ENCODE measurements at regions not wholly inside any gene's neighbourhood (a gene's known extent, or its start where the extent isn't known, plus 50 kb on each side); places are given as distances from the start of the nearest gene placed in this dataset.
"Not testable (repeated sequence)": the region's sequence is repeated elsewhere in the genome, so short reads cannot be mapped to it uniquely, and the experiment has no call there.

GRCh38 chr9:621201-621855 lies 220.2 kb upstream of the DMRT1 start:
- no peak overlapping the region for H3K23ac ChIP-seq (ENCODE audit: low read length)
- no peaks in the 10 kb centered on the region for H3K9me3 ChIP-seq (ENCODE audit: insufficient read depth, low read depth, low read length)
- H2AFZ ChIP-seq (ENCODE audit: insufficient read depth, low read length, poor library complexity) = peak overlapping the region; percentile 49
- H3K18ac ChIP-seq (ENCODE audit: low read length) = peak overlapping the region; percentile 79
- no peak overlapping the region for H4K12ac ChIP-seq (ENCODE audit: low read depth, low read length)
- H4K8ac ChIP-seq (ENCODE audit: low read depth, low read length) = peak overlapping the region; percentile 56
- H3K36me3 ChIP-seq (ENCODE audit: control insufficient read depth in 1 of 2, insufficient read depth in 2 of 2, low read length in 2 of 2) = no peaks in the 10 kb centered on the region
- H3K27ac ChIP-seq (ENCODE audit: low read depth, low read length) = no peak overlapping the region
- no peak overlapping the region for H2BK5ac ChIP-seq (ENCODE audit: low read depth, low read length, poor library complexity)
- H3K4me2 ChIP-seq (ENCODE audit: low read length) = no peak overlapping the region
- H3K27me3 ChIP-seq (ENCODE audit: insufficient read depth, low read length) = no peaks in the 10 kb centered on the region
- peak overlapping the region; percentile 64 for H4K91ac ChIP-seq (ENCODE audit: low read depth, low read length)
- no CpG with 5 or more reads among the region's 10 CpGs for WGBS (ENCODE audit: extremely low coverage, insufficient coverage, insufficient read length)
- peak overlapping the region; percentile 59 for H3K14ac ChIP-seq (ENCODE audit: low read length)
- H2BK120ac ChIP-seq (ENCODE audit: insufficient read depth, low read length, poor library complexity) = peak overlapping the region; percentile 89
- H3K4me3 ChIP-seq (ENCODE audit: low read depth, low read length) = no peak overlapping the region
- peak overlapping the region; percentile 92 for H2AK5ac ChIP-seq (ENCODE audit: low read length)
- peaks cover 10% of the 10 kb centered on the region for H3K79me1 ChIP-seq (ENCODE audit: low read length)
- no peaks in the 10 kb centered on the region for H3K79me2 ChIP-seq (ENCODE audit: control insufficient read depth, insufficient read depth, low read length, poor library complexity)
- H2BK12ac ChIP-seq (ENCODE audit: low read length) = peak overlapping the region; percentile 92
- H3K4me1 ChIP-seq (ENCODE audit: control insufficient read depth in 1 of 2, insufficient read depth in 2 of 2, low read length in 2 of 2) = peaks cover 3 to 9% of the 10 kb centered on the region in 2 experiments
- H3K4ac ChIP-seq (ENCODE audit: low read depth, low read length) = peak overlapping the region; percentile 44
- H3K9ac ChIP-seq (ENCODE audit: low read length) = no peak overlapping the region
- DNase-seq = peak; percentile 16 to 41

DNA sequence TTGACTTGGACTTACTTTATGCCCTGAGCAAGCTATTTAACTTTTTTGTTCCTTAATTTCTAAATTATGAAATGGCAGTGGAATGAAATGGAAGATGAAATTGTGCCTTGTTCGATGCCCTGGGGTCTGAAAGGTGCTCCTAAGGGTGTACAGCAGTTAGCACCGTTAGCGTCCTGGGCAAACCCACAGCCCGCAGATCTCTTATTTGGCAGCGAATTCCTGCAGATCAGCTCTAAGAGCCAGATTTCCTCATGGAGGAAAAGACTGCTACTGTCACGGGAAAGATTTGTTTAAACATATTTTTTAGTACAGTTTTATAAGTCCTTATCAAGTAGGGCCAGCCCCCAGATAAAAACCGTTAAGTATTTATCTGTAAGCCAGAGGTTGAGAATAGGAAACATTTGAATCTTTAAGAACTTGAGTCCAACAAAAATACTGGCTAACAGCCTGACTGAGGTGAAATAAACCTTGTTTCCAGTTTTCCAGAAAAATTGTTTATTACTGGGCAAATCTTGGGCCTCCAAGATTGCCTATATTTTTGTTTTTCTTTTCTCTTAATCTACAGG lies 216.5 kb upstream of the DMRT1 start:
- Histone ChIP-seq H2BK120ac (ENCODE audit: insufficient read depth, low read length, poor library complexity) (no peak overlapping the region), H3K4me1 (ENCODE audit: control insufficient read depth in 1 of 2, insufficient read depth in 2 of 2, low read length in 2 of 2) (peaks cover 3 to 9% of the 10 kb centered on the region in 2 experiments), H3K79me1 (ENCODE audit: low read length) (peaks cover 2% of the 10 kb centered on the region)

GRCh38 chr9:625613-626012 lies 215.9 kb upstream of the DMRT1 start:
- Histone ChIP-seq H3K4me2 (ENCODE audit: low read length) (no peak overlapping the region), H3K27ac (ENCODE audit: low read depth, low read length) (no peak overlapping the region), H3K4me1 (ENCODE audit: control insufficient read depth in 1 of 2, insufficient read depth in 2 of 2, low read length in 2 of 2) (peaks cover 3 to 9% of the 10 kb centered on the region in 2 experiments), H3K18ac (ENCODE audit: low read length) (no peak overlapping the region), H3K36me3 (ENCODE audit: control insufficient read depth in 1 of 2, insufficient read depth in 2 of 2, low read length in 2 of 2) (no peaks in the 10 kb centered on the region), H2AK5ac (ENCODE audit: low read length) (peak overlapping the region; percentile 29), H3K79me2 (ENCODE audit: control insufficient read depth, insufficient read depth, low read length, poor library complexity) (no peaks in the 10 kb centered on the region), H2AFZ (ENCODE audit: insufficient read depth, low read length, poor library complexity) (no peak overlapping the region), H3K27me3 (ENCODE audit: insufficient read depth, low read length) (no peaks in the 10 kb centered on the region), H3K9me3 (ENCODE audit: insufficient read depth, low read depth, low read length) (no peaks in the 10 kb centered on the region), H4K12ac (ENCODE audit: low read depth, low read length) (no peak overlapping the region), H3K4ac (ENCODE audit: low read depth, low read length) (no peak overlapping the region), H4K8ac (ENCODE audit: low read depth, low read length) (no peak overlapping the region), H3K23ac (ENCODE audit: low read length) (no peak overlapping the region), H3K4me3 (ENCODE audit: low read depth, low read length) (no peak overlapping the region), H3K9ac (ENCODE audit: low read length) (no peak overlapping the region), H3K14ac (ENCODE audit: low read length) (no peak overlapping the region), H2BK12ac (ENCODE audit: low read length) (peak overlapping the region; percentile 40), H4K91ac (ENCODE audit: low read depth, low read length) (no peak overlapping the region), H3K79me1 (ENCODE audit: low read length) (peaks cover 2% of the 10 kb centered on the region), H2BK5ac (ENCODE audit: low read depth, low read length, poor library complexity) (peak overlapping the region; percentile 5), H2BK120ac (ENCODE audit: insufficient read depth, low read length, poor library complexity) (no peak overlapping the region)
- no CpG with 5 or more reads among the region's 3 CpGs for WGBS (ENCODE audit: extremely low coverage, insufficient coverage, insufficient read length)
- no peak for DNase-seq

More for the DNA sequence above, 216.5 kb upstream of the DMRT1 start:
- no peaks in the 10 kb centered on the region for H3K79me2 ChIP-seq (ENCODE audit: control insufficient read depth, insufficient read depth, low read length, poor library complexity)
- no peak overlapping the region for H2BK5ac ChIP-seq (ENCODE audit: low read depth, low read length, poor library complexity)
- WGBS (ENCODE audit: extremely low coverage, insufficient coverage, insufficient read length) = no CpG with 5 or more reads among the region's 7 CpGs
- H3K27me3 ChIP-seq (ENCODE audit: insufficient read depth, low read length) = no peaks in the 10 kb centered on the region
- H3K9ac ChIP-seq (ENCODE audit: low read length) = no peak overlapping the region
- no peak overlapping the region for H3K4ac ChIP-seq (ENCODE audit: low read depth, low read length)
- no peak overlapping the region for H3K4me2 ChIP-seq (ENCODE audit: low read length)
- no peaks in the 10 kb centered on the region for H3K36me3 ChIP-seq (ENCODE audit: control insufficient read depth in 1 of 2, insufficient read depth in 2 of 2, low read length in 2 of 2)
- no peak overlapping the region for H4K91ac ChIP-seq (ENCODE audit: low read depth, low read length)
- H3K27ac ChIP-seq (ENCODE audit: low read depth, low read length) = no peak overlapping the region
- no peak for DNase-seq
- no peak overlapping the region for H3K4me3 ChIP-seq (ENCODE audit: low read depth, low read length)
- H2AFZ ChIP-seq (ENCODE audit: insufficient read depth, low read length, poor library complexity) = no peak overlapping the region
- H2BK12ac ChIP-seq (ENCODE audit: low read length) = no peak overlapping the region
- H3K14ac ChIP-seq (ENCODE audit: low read length) = no peak overlapping the region
- no peak overlapping the region for H3K18ac ChIP-seq (ENCODE audit: low read length)
- H2AK5ac ChIP-seq (ENCODE audit: low read length) = no peak overlapping the region
- H4K12ac ChIP-seq (ENCODE audit: low read depth, low read length) = no peak overlapping the region
- no peak overlapping the region for H4K8ac ChIP-seq (ENCODE audit: low read depth, low read length)
- H3K23ac ChIP-seq (ENCODE audit: low read length) = no peak overlapping the region
- H3K9me3 ChIP-seq (ENCODE audit: insufficient read depth, low read depth, low read length) = no peaks in the 10 kb centered on the region

DNA sequence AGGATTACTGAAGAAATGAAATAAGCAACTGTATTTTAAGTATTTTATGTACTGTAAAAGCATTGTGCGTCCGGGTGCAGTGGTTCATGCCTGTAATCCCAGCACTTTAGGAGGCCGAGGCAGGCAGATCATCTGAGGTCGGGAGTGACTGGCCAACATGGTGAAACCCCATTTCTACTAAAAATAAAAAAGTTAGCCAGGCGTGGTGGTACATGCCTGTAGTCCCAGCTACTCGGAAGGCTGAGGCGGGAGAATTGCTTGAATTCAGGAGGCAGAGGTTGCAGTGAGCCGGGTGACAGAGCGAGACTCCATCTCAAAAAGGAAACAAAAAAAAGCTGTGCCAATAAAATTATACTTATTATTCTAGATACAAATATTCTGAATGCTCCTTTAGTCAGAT lies 215.4 kb upstream of the DMRT1 start:
- H3K36me3 ChIP-seq (ENCODE audit: control insufficient read depth in 1 of 2, insufficient read depth in 2 of 2, low read length in 2 of 2); H2BK12ac ChIP-seq (ENCODE audit: low read length); H3K18ac ChIP-seq (ENCODE audit: low read length); H2BK120ac ChIP-seq (ENCODE audit: insufficient read depth, low read length, poor library complexity); DNase-seq; H4K8ac ChIP-seq (ENCODE audit: low read depth, low read length); H3K14ac ChIP-seq (ENCODE audit: low read length); H2AK5ac ChIP-seq (ENCODE audit: low read length); H3K4me3 ChIP-seq (ENCODE audit: low read depth, low read length); H2BK5ac ChIP-seq (ENCODE audit: low read depth, low read length, poor library complexity); H3K79me2 ChIP-seq (ENCODE audit: control insufficient read depth, insufficient read depth, low read length, poor library complexity); H3K4me2 ChIP-seq (ENCODE audit: low read length); H3K9me3 ChIP-seq (ENCODE audit: insufficient read depth, low read depth, low read length); H3K4me1 ChIP-seq (ENCODE audit: control insufficient read depth in 1 of 2, insufficient read depth in 2 of 2, low read length in 2 of 2); H3K27me3 ChIP-seq (ENCODE audit: insufficient read depth, low read length); H4K12ac ChIP-seq (ENCODE audit: low read depth, low read length); H3K27ac ChIP-seq (ENCODE audit: low read depth, low read length); H2AFZ ChIP-seq (ENCODE audit: insufficient read depth, low read length, poor library complexity); H4K91ac ChIP-seq (ENCODE audit: low read depth, low read length); H3K4ac ChIP-seq (ENCODE audit: low read depth, low read length); H3K23ac ChIP-seq (ENCODE audit: low read length); H3K9ac ChIP-seq (ENCODE audit: low read length); H3K79me1 ChIP-seq (ENCODE audit: low read length): not testable (repeated sequence)
- no CpG with 5 or more reads among the region's 9 CpGs for WGBS (ENCODE audit: extremely low coverage, insufficient coverage, insufficient read length)

Measured in trophoblast cell (in vitro differentiated cells and primary cell).